A673 (cell line): ENCODE measurements at regions not wholly inside any gene's neighbourhood (a gene's known extent, or its start where the extent isn't known, plus 50 kb on each side); places are given as distances from the start of the nearest gene placed in this dataset.

Source experiments
- BruUV-seq: library from RNA; stranded (reverse); fragments of 400-500 nt; replicated peaks from 2 replicates; lab custom pipeline; 2021; lab: Mats Ljungman, UMichigan
- CTCF ChIA-PET: fragments of 300-600 bp; sonication (Branson Sonifier 250); formaldehyde crosslinking; loops from one replicate; lab custom pipeline; 2022; ENCODE audit warnings: antibody characterized with exemption; lab: Charles Lee
- POLR2A ChIA-PET: fragments of 300-600 bp; sonication (Branson Sonifier 250); formaldehyde crosslinking; loops from one replicate; lab custom pipeline; 2022; ENCODE audit warnings: antibody characterized with exemption; ENCODE audit not compliant: low non-redundant PET; lab: Charles Lee
- DNase-seq: peaks from one replicate; pipeline ENCODE4 v3.0.0-alpha.2; 2015; ENCODE audit warnings: low spot score
- H3K27ac ChIP-seq: fragments of 200-600 bp; sonication (generic); 2 replicates; pipeline ENCODE4 v1.5.1; 2016; ENCODE audit warnings: mixed run types, low read depth, mild to moderate bottlenecking, mixed read lengths, antibody characterized with exemption, low read length; ENCODE audit not compliant: poor library complexity, severe bottlenecking
- H3K27me3 ChIP-seq: fragments of 200-600 bp; sonication (generic); replicated peaks from 2 replicates; pipeline ENCODE4 v1.6.1; 2017; ENCODE audit warnings: mixed run types, low read depth, mild to moderate bottlenecking, mixed read lengths, antibody characterized with exemption, low read length; ENCODE audit not compliant: insufficient read depth, poor library complexity
- H3K36me3 ChIP-seq: fragments of 200-600 bp; sonication (generic); 2 replicates; pipeline ENCODE4 v1.6.1; 2016; ENCODE audit warnings: mixed run types, mild to moderate bottlenecking, mixed read lengths, antibody characterized with exemption, low read length; ENCODE audit not compliant: insufficient read depth, poor library complexity, severe bottlenecking
- H3K4me1 ChIP-seq: fragments of 200-600 bp; sonication (generic); 2 replicates; pipeline ENCODE4 v1.6.1; 2017; ENCODE audit warnings: mixed run types, mild to moderate bottlenecking, mixed read lengths, antibody characterized with exemption, low read length; ENCODE audit not compliant: insufficient read depth, poor library complexity, severe bottlenecking
- H3K4me3 ChIP-seq: fragments of 200-600 bp; sonication (generic); 2 replicates; pipeline ENCODE4 v1.5.1; 2016; ENCODE audit warnings: low read depth, mixed run types, mild to moderate bottlenecking, mixed read lengths, low read length; ENCODE audit not compliant: poor library complexity, severe bottlenecking
- H3K9me3 ChIP-seq: fragments of 200-600 bp; sonication (generic); 2 replicates; pipeline ENCODE4 v1.6.1; 2016; ENCODE audit warnings: mixed run types, low read depth, mild to moderate bottlenecking, mixed read lengths, antibody characterized with exemption, low read length; ENCODE audit not compliant: poor library complexity, severe bottlenecking
- EZH2 ChIP-seq: fragments of 200-600 bp; sonication (generic); IDR thresholded peaks from 2 replicates; pipeline ENCODE4 v1.6.1; 2017; ENCODE audit warnings: borderline replicate concordance, low read depth, mild to moderate bottlenecking, mixed read lengths, antibody characterized with exemption, low read length; ENCODE audit not compliant: poor library complexity, severe bottlenecking
- intact Hi-C: fragments of 100-400 bp; cut with micrococcal nuclease; formaldehyde crosslinking; loops from one replicate; pipeline ENCODE4 v1.10.0; 2022; ENCODE audit not compliant: unreplicated experiment
- TF ChIP-seq, protein P1 (sequence below): fragments of 300-800, 200-600 bp; sonication (generic); conservative IDR thresholded peaks from 2 replicates; pipeline ENCODE4 v1.5.1; 2017; ENCODE audit warnings: low read depth, mild to moderate bottlenecking, antibody characterized with exemption, low read length, moderate library complexity, mixed read lengths

DNA sequence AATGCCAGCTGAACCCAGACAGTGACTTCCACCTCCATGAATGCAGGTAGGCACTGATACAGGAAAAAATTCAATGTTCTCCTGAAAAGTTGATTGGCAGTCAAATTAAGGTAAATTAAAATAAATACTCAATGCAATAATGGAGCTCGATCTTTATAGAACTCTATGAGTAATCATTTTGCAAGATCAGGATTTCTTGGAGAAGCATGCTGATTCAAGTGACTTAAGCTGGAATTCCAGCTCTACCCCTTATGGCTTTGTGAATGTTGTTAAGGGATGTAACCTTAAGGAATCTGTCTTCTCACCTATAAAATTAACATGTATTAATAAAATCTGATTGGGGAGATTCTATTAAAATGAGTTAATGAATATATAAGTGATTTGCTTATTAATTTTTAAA is 145.1 kb downstream of the QPCT start:
- no TSS peak for BruUV-seq
- no peak for DNase-seq
- intact Hi-C loops: no loop called here
- no peaks in the 10 kb centered on the region for H3K36me3 ChIP-seq
- CTCF ChIA-PET: interaction anchor here (0.5 kb wide), 1 partner anchor 76 kb away, joined by 11 read pairs; no protein-coding TSS in a partner anchor
- H3K27ac ChIP-seq: no peak overlapping the region
- POLR2A ChIA-PET: no interaction called here
- no peak for TF ChIP-seq EZH2
- TF ChIP-seq, protein P1, sequence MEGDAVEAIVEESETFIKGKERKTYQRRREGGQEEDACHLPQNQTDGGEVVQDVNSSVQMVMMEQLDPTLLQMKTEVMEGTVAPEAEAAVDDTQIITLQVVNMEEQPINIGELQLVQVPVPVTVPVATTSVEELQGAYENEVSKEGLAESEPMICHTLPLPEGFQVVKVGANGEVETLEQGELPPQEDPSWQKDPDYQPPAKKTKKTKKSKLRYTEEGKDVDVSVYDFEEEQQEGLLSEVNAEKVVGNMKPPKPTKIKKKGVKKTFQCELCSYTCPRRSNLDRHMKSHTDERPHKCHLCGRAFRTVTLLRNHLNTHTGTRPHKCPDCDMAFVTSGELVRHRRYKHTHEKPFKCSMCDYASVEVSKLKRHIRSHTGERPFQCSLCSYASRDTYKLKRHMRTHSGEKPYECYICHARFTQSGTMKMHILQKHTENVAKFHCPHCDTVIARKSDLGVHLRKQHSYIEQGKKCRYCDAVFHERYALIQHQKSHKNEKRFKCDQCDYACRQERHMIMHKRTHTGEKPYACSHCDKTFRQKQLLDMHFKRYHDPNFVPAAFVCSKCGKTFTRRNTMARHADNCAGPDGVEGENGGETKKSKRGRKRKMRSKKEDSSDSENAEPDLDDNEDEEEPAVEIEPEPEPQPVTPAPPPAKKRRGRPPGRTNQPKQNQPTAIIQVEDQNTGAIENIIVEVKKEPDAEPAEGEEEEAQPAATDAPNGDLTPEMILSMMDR: no peak
- no peak overlapping the region for H3K4me3 ChIP-seq
- H3K27me3 ChIP-seq: no peaks in the 10 kb centered on the region
- peaks cover 4% of the 10 kb centered on the region for H3K4me1 ChIP-seq
- H3K9me3 ChIP-seq: peaks cover 6% of the 10 kb centered on the region

DNA sequence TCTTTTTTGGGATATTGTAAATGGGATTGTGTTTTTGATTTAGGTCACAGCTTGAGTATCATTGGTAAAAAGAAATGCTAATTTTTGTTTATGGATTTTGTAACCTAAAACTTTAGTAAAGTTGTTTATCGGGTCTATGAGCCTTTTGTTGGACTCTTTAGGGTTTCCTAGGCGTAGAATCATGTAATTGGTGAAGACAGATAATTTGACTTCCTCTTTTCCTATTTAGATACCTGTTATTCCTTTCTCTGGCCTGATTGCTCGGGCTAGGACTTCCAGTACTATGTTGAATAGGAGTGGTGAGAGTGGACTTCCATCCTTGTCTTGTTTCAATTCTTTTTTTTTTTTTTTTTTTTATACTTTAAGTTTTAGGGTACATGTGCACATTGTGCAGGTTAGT is 149.0 kb downstream of the QPCT start:
- BruUV-seq: no TSS peak
- POLR2A ChIA-PET: no interaction called here
- peaks cover 6% of the 10 kb centered on the region for H3K9me3 ChIP-seq
- CTCF ChIA-PET: no interaction called here
- H3K27ac ChIP-seq: no peak overlapping the region
- TF ChIP-seq, protein P1: no peak
- no peak for TF ChIP-seq EZH2
- no peaks in the 10 kb centered on the region for H3K36me3 ChIP-seq
- H3K27me3 ChIP-seq: no peaks in the 10 kb centered on the region
- H3K4me3 ChIP-seq: no peak overlapping the region
- peaks cover 4% of the 10 kb centered on the region for H3K4me1 ChIP-seq
- intact Hi-C loops: no loop called here
- no peak for DNase-seq

DNA sequence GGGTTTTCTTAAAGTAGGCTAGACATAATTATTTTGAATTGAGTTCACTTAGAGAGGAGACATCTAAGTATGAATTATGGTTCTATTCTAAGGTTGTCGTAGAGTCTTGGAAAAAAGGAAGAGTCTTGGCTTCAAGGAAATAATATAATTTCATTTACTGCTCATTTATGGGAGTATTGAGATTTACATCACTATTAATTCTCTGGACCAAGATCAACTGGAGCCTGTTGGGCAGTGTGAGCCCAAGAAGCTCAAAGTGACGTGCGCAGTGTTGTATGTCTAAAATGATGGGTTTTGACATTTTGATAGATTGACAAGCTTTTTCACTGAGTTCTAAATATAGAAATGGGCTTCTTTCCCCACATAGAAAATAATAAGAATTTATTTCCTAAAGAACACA is 154.7 kb downstream of the QPCT start:
- H3K27ac ChIP-seq: no peak overlapping the region
- ChIA-PET POLR2A (no interaction called here), CTCF (no interaction called here)
- no peak for DNase-seq
- intact Hi-C loops: no loop called here
- no peaks in the 10 kb centered on the region for H3K4me1 ChIP-seq
- H3K4me3 ChIP-seq: no peak overlapping the region
- H3K9me3 ChIP-seq: no peaks in the 10 kb centered on the region
- no peaks in the 10 kb centered on the region for H3K27me3 ChIP-seq
- no peaks in the 10 kb centered on the region for H3K36me3 ChIP-seq
- no TSS peak for BruUV-seq
- TF ChIP-seq, protein P1: no peak
- no peak for TF ChIP-seq EZH2
